Adrenal gland (tissue), 9 donors: ENCODE measurements at regions not wholly inside any gene's neighbourhood (a gene's known extent, or its start where the extent isn't known, plus 50 kb on each side); places are given as distances from the start of the nearest gene placed in this dataset.

Source experiments
- DNase-seq, 7 donors: peaks; one replicate each; pipeline ENCODE4 v3.0.0-alpha.2; 2019 to 2020
- H3K27ac ChIP-seq, 5 donors: fragments of 200-600 bp; sonication (generic) in 4 of 5; 1 replicate in 3 of 5; 2 replicates in 2 of 5; pipeline versions ENCODE4 v1.5.1 to v1.8.0; 2016 to 2020; ENCODE audit warnings: mild to moderate bottlenecking in 1 of 5
- H3K27me3 ChIP-seq: fragments of 200-600 bp; 2 replicates; pipeline ENCODE4 v1.8.0; 2021
- H3K36me3 ChIP-seq, 2 donors: fragments of 200-600 bp; replicated peaks in 1 of 2; 1 replicate in 1 of 2; 2 replicates in 1 of 2; pipeline versions ENCODE4 v1.5.1 to v1.8.0; 2018 to 2022
- H3K4me1 ChIP-seq, 2 donors: fragments of 200-600 bp; replicated peaks in 1 of 2; 1 replicate in 1 of 2; 2 replicates in 1 of 2; pipeline versions ENCODE4 v1.5.1 to v1.8.0; 2018 to 2021
- H3K4me3 ChIP-seq, 4 donors: fragments of 200-600 bp; sonication (generic) in 3 of 4; one replicate each; pipeline ENCODE4 v1.5.1; 2016 to 2018
- H3K9me3 ChIP-seq, 3 donors: fragments of 200-600 bp; sonication (generic) in 1 of 3; replicated peaks in 1 of 3; 1 replicate in 2 of 3; 2 replicates in 1 of 3; pipeline versions ENCODE4 v1.5.1 to v1.8.0; 2016 to 2021
- POLR2A ChIP-seq, 2 donors: fragments of 450-650 bp; IDR thresholded peaks; one replicate each; pipeline ENCODE4 v1.6.1; 2017; ENCODE audit warnings: antibody characterized with exemption in 2 of 2, mild to moderate bottlenecking in 2 of 2, moderate library complexity in 1 of 2
- WGBS, 4 donors: extraction: QIAGEN DNeasy Blood & Tissue Kit in 2 of 4; methylation state at CpG; one replicate each; pipeline versions ENCODE4 v1.1.5 to v1.1.7; 2013 to 2017; 5-methylcytosine and 5-hydroxymethylcytosine counted together
- intact Hi-C, 2 donors: fragments of 100-400 bp; cut with DNase I; formaldehyde crosslinking; loops; one replicate each; pipeline versions ENCODE4 v1.14.1 to v1.15.0; 2022 to 2023
- TF ChIP-seq, protein P1 (sequence below), 6 experiments: fragments of 450-650 bp in 4 of 6; fragments of 200-600 bp in 2 of 6; sonication (generic) in 1 of 6; IDR thresholded peaks; 1 replicate in 5 of 6; 2 replicates in 1 of 6; pipeline versions ENCODE4 v1.5.1 to v1.8.0; 2016 to 2021; ENCODE audit warnings: antibody characterized with exemption in 6 of 6, mild to moderate bottlenecking in 2 of 6, moderate library complexity in 1 of 6
- donor health status: healthy with polysubstance abuse.
- donor health status: Bipolar disorder and iron deficiency.
- donor health status: DM: yes; HTN: yes; CAD: no.
- donor health status: DM: no; HTN: no; CAD: no.
- donor health status: DM: no; HTN: no; CAD: no.

GRCh38 chr14:53514197-53514596 lies 361.1 kb upstream of the DDHD1 start:
- Histone ChIP-seq H3K4me3 (no peak overlapping the region), H3K27ac (no peak overlapping the region), H3K4me1 (no peaks in the 10 kb centered on the region), H3K36me3 (no peaks in the 10 kb centered on the region), H3K27me3 (no peaks in the 10 kb centered on the region), H3K9me3 (no peaks in the 10 kb centered on the region)
- WGBS, 4 donors, result 85 to 91% (median 89%) methylated on average over 3 of the region's 3 CpGs
- intact Hi-C loops, result no loop called here
- no peak for TF ChIP-seq POLR2A (IDR thresholded peaks at IDR 0.05)
- TF ChIP-seq, protein P1, sequence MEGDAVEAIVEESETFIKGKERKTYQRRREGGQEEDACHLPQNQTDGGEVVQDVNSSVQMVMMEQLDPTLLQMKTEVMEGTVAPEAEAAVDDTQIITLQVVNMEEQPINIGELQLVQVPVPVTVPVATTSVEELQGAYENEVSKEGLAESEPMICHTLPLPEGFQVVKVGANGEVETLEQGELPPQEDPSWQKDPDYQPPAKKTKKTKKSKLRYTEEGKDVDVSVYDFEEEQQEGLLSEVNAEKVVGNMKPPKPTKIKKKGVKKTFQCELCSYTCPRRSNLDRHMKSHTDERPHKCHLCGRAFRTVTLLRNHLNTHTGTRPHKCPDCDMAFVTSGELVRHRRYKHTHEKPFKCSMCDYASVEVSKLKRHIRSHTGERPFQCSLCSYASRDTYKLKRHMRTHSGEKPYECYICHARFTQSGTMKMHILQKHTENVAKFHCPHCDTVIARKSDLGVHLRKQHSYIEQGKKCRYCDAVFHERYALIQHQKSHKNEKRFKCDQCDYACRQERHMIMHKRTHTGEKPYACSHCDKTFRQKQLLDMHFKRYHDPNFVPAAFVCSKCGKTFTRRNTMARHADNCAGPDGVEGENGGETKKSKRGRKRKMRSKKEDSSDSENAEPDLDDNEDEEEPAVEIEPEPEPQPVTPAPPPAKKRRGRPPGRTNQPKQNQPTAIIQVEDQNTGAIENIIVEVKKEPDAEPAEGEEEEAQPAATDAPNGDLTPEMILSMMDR (IDR thresholded peaks at IDR 0.05), result no peak
- DNase-seq, result no peak

- Histone ChIP-seq H3K4me1 (no peaks in the 10 kb centered on the region), H3K27me3 (no peaks in the 10 kb centered on the region), H3K4me3 (no peak overlapping the region), H3K36me3 (no peaks in the 10 kb centered on the region), H3K27ac (no peak overlapping the region), H3K9me3 (no peaks in the 10 kb centered on the region)
- no peak for TF ChIP-seq POLR2A (IDR thresholded peaks at IDR 0.05)
- TF ChIP-seq, protein P1 (IDR thresholded peaks at IDR 0.05), result no peak
- intact Hi-C loops, result no loop called here
- DNase-seq, result no peak
Observed at GRCh38 chr14:53510281-53510912, 357.3 kb upstream of the DDHD1 start.

- H3K27ac ChIP-seq, result no peak overlapping the region
- H3K4me1 ChIP-seq, result no peaks in the 10 kb centered on the region
- no peaks in the 10 kb centered on the region for H3K9me3 ChIP-seq
- no peaks in the 10 kb centered on the region for H3K27me3 ChIP-seq
- 75 to 82% (median 81%) methylated on average over 11 of the region's 11 CpGs for WGBS, 4 donors
- intact Hi-C loops, result no loop called here
- H3K36me3 ChIP-seq, result no peaks in the 10 kb centered on the region
- no peak for TF ChIP-seq POLR2A (IDR thresholded peaks at IDR 0.05)
- TF ChIP-seq, protein P1 (IDR thresholded peaks at IDR 0.05), result no peak
- H3K4me3 ChIP-seq, result no peak overlapping the region
- DNase-seq, result no peak
Observed at GRCh38 chr14:53509276-53510244, 356.4 kb upstream of the DDHD1 start.

DNA sequence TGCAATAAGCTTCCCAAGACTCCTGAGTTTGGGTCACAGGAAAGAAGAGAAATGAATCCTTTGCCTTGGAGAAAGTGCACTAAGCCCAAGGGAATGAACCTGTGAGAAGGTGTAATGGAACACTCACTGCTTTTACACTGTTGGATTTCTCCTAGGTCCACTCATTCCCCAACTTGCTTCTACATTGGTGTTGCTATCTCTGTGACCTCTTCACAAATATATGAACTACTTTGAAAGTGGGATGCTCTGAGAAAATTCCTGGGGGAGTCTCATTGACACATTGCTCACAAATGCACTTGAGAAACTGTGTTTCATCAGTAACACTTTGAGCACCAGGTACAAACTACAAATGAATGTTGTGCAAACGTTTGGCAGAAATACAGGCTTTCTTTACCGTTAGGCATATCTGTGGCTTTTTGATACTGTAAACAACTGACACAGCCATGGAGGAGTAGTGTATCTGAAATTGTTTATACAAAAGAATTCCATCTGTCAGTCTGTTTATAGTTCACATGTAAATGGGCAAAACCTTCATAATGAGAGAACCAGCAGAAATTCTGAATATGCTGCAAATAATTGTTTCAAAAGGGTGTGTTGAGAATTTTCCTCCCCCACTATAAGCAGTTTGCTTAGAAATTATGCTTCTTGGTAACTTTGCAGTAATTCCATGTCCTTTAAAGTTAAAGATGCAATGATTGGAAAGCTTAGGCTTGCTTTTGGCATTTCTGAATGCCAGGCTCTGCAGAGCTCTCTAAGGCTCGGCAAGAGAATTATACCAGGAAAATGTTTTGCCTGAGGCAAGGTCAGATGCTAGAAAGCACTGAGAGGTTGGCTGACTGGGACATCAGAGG lies 348.5 kb upstream of the DDHD1 start:
- peak in 2 of 7 donors; percentile 1 to 14 for DNase-seq
- H3K4me3 ChIP-seq, result no peak overlapping the region
- no peaks in the 10 kb centered on the region for H3K36me3 ChIP-seq
- no peak overlapping the region for H3K27ac ChIP-seq
- WGBS, 4 donors, result 47 to 58% (median 51%) methylated on average over 3 of the region's 3 CpGs
- intact Hi-C loops, result no loop called here
- H3K4me1 ChIP-seq, result no peaks in the 10 kb centered on the region
- H3K9me3 ChIP-seq, result no peaks in the 10 kb centered on the region
- TF ChIP-seq, protein P1 (IDR thresholded peaks at IDR 0.05), result no peak
- H3K27me3 ChIP-seq, result no peaks in the 10 kb centered on the region
